Ascending aorta (tissue), 2 donors: ENCODE measurements at regions not wholly inside any gene's neighbourhood (a gene's known extent, or its start where the extent isn't known, plus 50 kb on each side); places are given as distances from the start of the nearest gene placed in this dataset.

ENCODE experiments used
- DNase-seq, 2 donors: peaks; one replicate each; pipeline ENCODE4 v3.0.0-alpha.2; 2019; ENCODE audit warnings: low spot score in 2 of 2
- H3K27ac ChIP-seq, 2 donors: fragments of 200-600 bp; sonication (generic); one replicate each; pipeline ENCODE4 v1.5.1; 2016 to 2017; ENCODE audit warnings: mild to moderate bottlenecking in 1 of 2
- H3K27me3 ChIP-seq: fragments of 200-600 bp; sonication (generic); one replicate; pipeline ENCODE4 v1.5.1; 2017
- H3K36me3 ChIP-seq, 2 donors: fragments of 200-600 bp; sonication (generic); one replicate each; pipeline ENCODE4 v1.5.1; 2016
- H3K4me1 ChIP-seq, 2 donors: fragments of 200-600 bp; sonication (generic); one replicate each; pipeline ENCODE4 v1.5.1; 2016 to 2017; ENCODE audit warnings: mild to moderate bottlenecking in 1 of 2
- H3K4me3 ChIP-seq, 2 donors: fragments of 200-600 bp; sonication (generic); one replicate each; pipeline ENCODE4 v1.5.1; 2016 to 2017; ENCODE audit warnings: mild to moderate bottlenecking in 1 of 2
- H3K9me3 ChIP-seq, 2 donors: fragments of 200-600 bp; sonication (generic); one replicate each; pipeline ENCODE4 v1.5.1; 2016
- intact Hi-C: fragments of 100-400 bp; cut with DNase I; formaldehyde crosslinking; loops from one replicate; pipeline ENCODE4 v1.15.1; 2023
- TF ChIP-seq, protein P1 (sequence below), 3 experiments: fragments of 200-600 bp in 2 of 3; fragments of 450-650 bp in 1 of 3; sonication (generic) in 2 of 3; IDR thresholded peaks; one replicate each; pipeline ENCODE4 v1.5.1; 2016 to 2019; ENCODE audit warnings: antibody characterized with exemption in 3 of 3, mild to moderate bottlenecking in 1 of 3, moderate library complexity in 1 of 3

- no peak overlapping the region for H3K27ac ChIP-seq
- H3K9me3 ChIP-seq, result no peaks in the 10 kb centered on the region
- intact Hi-C loops, result no loop called here
- no peaks in the 10 kb centered on the region for H3K4me1 ChIP-seq
- DNase-seq, result no peak
- H3K36me3 ChIP-seq, result no peaks in the 10 kb centered on the region
- H3K27me3 ChIP-seq, result no peaks in the 10 kb centered on the region
- H3K4me3 ChIP-seq, result no peak overlapping the region
- TF ChIP-seq, protein P1, sequence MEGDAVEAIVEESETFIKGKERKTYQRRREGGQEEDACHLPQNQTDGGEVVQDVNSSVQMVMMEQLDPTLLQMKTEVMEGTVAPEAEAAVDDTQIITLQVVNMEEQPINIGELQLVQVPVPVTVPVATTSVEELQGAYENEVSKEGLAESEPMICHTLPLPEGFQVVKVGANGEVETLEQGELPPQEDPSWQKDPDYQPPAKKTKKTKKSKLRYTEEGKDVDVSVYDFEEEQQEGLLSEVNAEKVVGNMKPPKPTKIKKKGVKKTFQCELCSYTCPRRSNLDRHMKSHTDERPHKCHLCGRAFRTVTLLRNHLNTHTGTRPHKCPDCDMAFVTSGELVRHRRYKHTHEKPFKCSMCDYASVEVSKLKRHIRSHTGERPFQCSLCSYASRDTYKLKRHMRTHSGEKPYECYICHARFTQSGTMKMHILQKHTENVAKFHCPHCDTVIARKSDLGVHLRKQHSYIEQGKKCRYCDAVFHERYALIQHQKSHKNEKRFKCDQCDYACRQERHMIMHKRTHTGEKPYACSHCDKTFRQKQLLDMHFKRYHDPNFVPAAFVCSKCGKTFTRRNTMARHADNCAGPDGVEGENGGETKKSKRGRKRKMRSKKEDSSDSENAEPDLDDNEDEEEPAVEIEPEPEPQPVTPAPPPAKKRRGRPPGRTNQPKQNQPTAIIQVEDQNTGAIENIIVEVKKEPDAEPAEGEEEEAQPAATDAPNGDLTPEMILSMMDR (IDR thresholded peaks at IDR 0.05), result no peak
Observed at GRCh38 chr4:148787285-148787684, 345.1 kb upstream of the NR3C2 start.

GRCh38 chr4:148786699-148787098, 344.5 kb upstream of the NR3C2 start:
- DNase-seq, result no peak
- TF ChIP-seq, protein P1 (IDR thresholded peaks at IDR 0.05), result no peak
- no peak overlapping the region for H3K4me3 ChIP-seq
- no peaks in the 10 kb centered on the region for H3K27me3 ChIP-seq
- no peaks in the 10 kb centered on the region for H3K4me1 ChIP-seq
- H3K9me3 ChIP-seq, result no peaks in the 10 kb centered on the region
- H3K27ac ChIP-seq, result no peak overlapping the region
- intact Hi-C loops, result no loop called here
- no peaks in the 10 kb centered on the region for H3K36me3 ChIP-seq

GRCh38 chr4:148782284-148782683, 340.1 kb upstream of the NR3C2 start:
- Histone ChIP-seq H3K36me3 (no peaks in the 10 kb centered on the region), H3K9me3 (no peaks in the 10 kb centered on the region), H3K4me1 (no peaks in the 10 kb centered on the region), H3K4me3 (no peak overlapping the region), H3K27ac (no peak overlapping the region), H3K27me3 (no peaks in the 10 kb centered on the region)
- no peak for DNase-seq
- intact Hi-C loops, result no loop called here
- TF ChIP-seq, protein P1 (IDR thresholded peaks at IDR 0.05), result no peak

- H3K27me3 ChIP-seq, result no peaks in the 10 kb centered on the region
- H3K27ac ChIP-seq, result no peak overlapping the region
- H3K4me1 ChIP-seq, result no peaks in the 10 kb centered on the region
- H3K4me3 ChIP-seq, result no peak overlapping the region
- no peak for DNase-seq
- no peaks in the 10 kb centered on the region for H3K9me3 ChIP-seq
- no peaks in the 10 kb centered on the region for H3K36me3 ChIP-seq
- TF ChIP-seq, protein P1 (IDR thresholded peaks at IDR 0.05), result no peak
- intact Hi-C loops, result no loop called here
Observed at GRCh38 chr4:148780426-148781005, 338.3 kb upstream of the NR3C2 start.

- H3K9me3 ChIP-seq, result no peaks in the 10 kb centered on the region
- TF ChIP-seq, protein P1 (IDR thresholded peaks at IDR 0.05), result no peak
- no peaks in the 10 kb centered on the region for H3K36me3 ChIP-seq
- H3K27me3 ChIP-seq, result no peaks in the 10 kb centered on the region
- intact Hi-C loops, result no loop called here
- H3K4me3 ChIP-seq, result no peak overlapping the region
- H3K27ac ChIP-seq, result no peak overlapping the region
- H3K4me1 ChIP-seq, result no peaks in the 10 kb centered on the region
- DNase-seq, result no peak
Observed at GRCh38 chr4:148779771-148780170, 337.6 kb upstream of the NR3C2 start.
